ENCODE measurements at regions not wholly inside any gene's neighbourhood (a gene's known extent, or its start where the extent isn't known, plus 50 kb on each side); places are given as distances from the start of the nearest gene placed in this dataset.

GRCh38 chr3:23146163-23146562 is 57.0 kb upstream of the UBE2E2 start:
- TF ChIP-seq CTCF (IDR thresholded peaks at IDR 0.05) (no peak), POLR2A (IDR thresholded peaks at IDR 0.05) (no peak), POLR2AphosphoS5 (IDR thresholded peaks at IDR 0.05) (no peak)
